Head of caudate nucleus (tissue), 42 donors: ENCODE measurements at regions not wholly inside any gene's neighbourhood (a gene's known extent, or its start where the extent isn't known, plus 50 kb on each side); places are given as distances from the start of the nearest gene placed in this dataset.

ENCODE experiments used
- DNase-seq, 42 donors: peaks; one replicate each; pipeline versions ENCODE4 v3.0.0 to v3.0.0-alpha.2; 2020 to 2021; ENCODE audit warnings: mixed read lengths in 7 of 42
- intact Hi-C: fragments of 100-400 bp; cut with DNase I; formaldehyde crosslinking; loops from one replicate; pipeline ENCODE4 v1.15.0; 2022

GRCh38 chr2:120598416-120598815 is 137.3 kb upstream of the GLI2 start:
- intact Hi-C loops = loop anchor here (10.0 kb wide), 1 partner anchor 56 kb away; no protein-coding TSS in a partner anchor
- no peak for DNase-seq

- no peak for DNase-seq
- intact Hi-C loops = loop anchor here (10.0 kb wide), 1 partner anchor 56 kb away; no protein-coding TSS in a partner anchor
These were observed 136.6 kb upstream of the GLI2 start for GRCh38 chr2:120599072-120599471.

- intact Hi-C loops = loop anchor here (10.0 kb wide), 1 partner anchor 55 kb away; no protein-coding TSS in a partner anchor
These were observed 136.0 kb upstream of the GLI2 start for GRCh38 chr2:120599656-120600055.

GRCh38 chr2:120600335-120600734 is 135.3 kb upstream of the GLI2 start:
- intact Hi-C loops = no loop called here
- no peak for DNase-seq

More at GRCh38 chr2:120599656-120600055, 136.0 kb upstream of the GLI2 start:
- DNase-seq = no peak

GRCh38 chr2:120600786-120601185 is 134.9 kb upstream of the GLI2 start:
- DNase-seq = no peak
- intact Hi-C loops = no loop called here

DNA sequence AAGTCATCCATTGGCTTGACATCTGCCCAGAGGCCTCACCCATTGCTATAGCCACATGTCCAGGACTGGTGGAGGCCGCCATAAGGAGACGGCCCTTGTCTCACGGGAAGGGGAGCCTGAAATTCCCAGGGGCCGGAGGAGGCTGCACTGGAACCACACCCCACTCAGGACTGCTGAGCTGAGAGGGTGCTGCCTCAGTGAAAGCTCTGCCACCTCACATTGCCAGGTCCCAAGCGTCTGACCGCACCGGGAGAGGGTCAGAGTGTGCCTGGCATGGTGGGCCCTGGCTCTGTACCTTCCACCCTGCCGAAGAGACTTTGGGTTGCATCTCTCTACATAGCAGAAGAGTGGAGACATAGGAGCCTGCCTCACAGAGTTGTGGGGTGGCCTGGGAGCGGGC is 134.1 kb upstream of the GLI2 start:
- no peak for DNase-seq
- intact Hi-C loops = no loop called here

GRCh38 chr2:120602251-120602650 is 133.4 kb upstream of the GLI2 start:
- intact Hi-C loops = no loop called here
- no peak for DNase-seq

DNA sequence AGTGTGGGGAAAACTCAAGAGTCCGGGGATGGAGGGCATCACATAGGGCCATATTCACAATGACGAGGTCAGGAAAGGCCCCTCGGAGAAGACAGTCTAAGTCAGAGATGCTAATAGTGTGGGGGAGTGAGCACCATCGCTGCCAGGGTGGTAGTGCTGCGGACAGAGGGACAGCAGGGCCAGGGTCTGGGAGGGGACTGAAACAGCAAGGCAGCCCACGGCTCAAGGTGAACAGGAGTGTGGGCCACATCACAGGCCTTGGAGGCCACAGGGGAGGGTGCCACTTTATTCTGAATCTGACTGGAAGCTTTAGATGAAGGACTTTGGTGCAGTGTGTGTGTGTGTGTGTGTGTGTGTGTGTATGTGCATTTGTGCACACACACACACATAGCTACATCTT is 130.9 kb upstream of the GLI2 start:
- DNase-seq = no peak
- intact Hi-C loops = no loop called here

- DNase-seq = no peak
- intact Hi-C loops = no loop called here
These were observed 130.3 kb upstream of the GLI2 start for GRCh38 chr2:120605231-120605935.

DNA sequence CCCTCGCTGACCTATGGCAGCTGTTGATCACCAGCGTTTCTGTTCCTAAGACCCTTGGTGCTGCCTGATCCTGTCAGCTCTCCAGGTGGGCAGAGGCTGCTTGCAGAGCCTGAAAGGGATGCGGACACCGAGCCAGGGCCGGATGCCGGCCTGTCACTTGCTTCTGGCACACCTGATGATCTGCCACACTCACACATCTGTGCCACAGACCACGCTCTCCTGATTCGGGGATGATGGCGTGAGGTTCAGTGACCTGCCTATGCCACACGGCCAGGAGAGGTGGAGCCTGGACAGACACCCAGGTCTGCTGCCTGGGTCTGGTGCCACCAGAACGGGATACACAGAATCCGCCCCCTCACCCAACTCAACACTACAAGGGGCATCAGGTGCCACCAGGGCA is 129.4 kb upstream of the GLI2 start:
- DNase-seq = no peak
- intact Hi-C loops = no loop called here

DNA sequence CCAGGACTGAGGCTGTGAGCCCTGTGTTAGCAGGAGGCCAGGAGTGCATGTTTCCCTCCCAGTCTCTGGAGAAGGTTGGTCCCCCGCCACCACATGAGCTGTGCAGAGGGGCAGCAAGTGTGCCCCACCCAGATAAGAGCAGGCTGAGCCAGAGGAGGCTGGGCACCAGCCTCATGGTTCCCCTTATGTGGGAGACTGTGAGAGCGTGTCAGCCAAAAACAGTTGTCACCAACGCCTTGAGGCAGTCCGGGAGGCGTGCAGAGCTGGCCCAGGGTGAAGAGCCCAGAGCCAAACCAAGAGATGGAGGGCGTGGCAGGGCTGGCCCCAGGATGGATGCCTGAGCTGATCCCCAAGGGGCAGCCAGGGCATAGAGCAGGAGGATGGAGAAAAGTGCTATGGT is 128.7 kb upstream of the GLI2 start:
- intact Hi-C loops = no loop called here
- no peak for DNase-seq

- intact Hi-C loops = no loop called here
These were observed 128.2 kb upstream of the GLI2 start for GRCh38 chr2:120607506-120607905.

DNA sequence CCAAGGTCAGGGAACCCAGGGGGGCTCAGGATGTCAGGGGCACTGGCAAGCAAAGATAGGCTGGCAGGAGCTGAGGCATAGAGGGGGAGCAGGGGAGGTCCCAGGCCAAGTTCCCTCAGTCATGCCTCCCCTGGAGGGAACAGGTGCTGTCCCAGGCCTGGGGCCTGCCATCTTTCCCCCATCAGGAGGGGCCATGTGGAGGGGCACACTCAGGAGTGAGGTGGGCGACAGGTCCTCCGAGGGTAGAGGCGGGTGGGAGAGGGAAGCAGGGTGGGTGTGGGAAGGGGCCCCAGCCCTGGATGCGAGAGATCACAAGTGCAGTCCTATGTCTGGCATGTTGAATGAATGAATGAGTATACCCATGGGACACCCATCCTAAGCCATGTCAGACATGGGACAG is 127.7 kb upstream of the GLI2 start:
- DNase-seq = no peak
- intact Hi-C loops = no loop called here

More at GRCh38 chr2:120607506-120607905, 128.2 kb upstream of the GLI2 start:
- DNase-seq = no peak

DNA sequence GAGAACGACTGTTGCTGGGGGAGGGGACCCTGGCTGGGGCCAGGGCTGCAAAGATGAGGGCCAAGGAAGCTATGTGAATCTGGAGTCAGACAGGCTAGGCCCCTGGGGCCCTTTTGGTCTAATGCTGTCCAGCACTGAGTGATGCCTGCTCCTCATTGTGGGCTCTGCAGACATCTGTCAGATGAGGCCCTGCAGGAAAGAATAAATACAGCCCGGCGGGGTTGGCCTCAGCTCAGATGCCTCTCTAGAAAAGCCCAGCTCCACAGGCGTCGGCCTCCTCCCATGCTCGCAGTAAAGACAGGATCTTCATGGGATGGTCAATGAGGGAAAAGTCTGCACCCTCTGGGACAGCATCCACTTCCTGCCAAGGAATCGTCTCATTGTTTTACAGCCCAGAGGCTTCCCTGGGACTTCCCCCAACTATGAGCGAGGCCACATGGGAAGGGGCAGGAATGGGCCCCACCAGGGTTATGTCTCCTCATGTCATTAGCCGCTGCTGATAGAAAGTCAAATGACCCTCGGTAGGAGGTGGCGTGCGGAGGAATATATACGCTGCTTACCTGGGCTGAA is 125.8 kb upstream of the GLI2 start:
- DNase-seq = no peak
- intact Hi-C loops = no loop called here

DNA sequence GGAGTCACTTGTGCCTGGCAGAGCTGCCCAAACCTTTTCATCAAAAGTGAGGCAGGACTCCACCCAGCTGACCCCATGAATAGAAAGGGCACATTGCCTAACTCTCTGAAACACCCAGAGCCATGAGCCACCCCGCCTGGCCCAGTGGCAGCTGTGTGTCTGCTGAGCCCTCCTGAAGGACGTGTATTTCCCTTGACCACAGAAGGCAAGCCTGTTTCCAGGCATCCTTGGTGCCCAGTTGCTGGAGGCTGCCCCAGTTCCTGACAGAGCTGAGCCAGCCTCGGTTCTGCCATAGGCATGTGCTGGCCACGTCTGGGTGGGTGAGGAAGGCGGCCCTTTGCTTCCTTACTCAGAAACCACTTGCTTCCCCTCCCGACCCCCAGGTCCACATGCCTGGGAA is 124.7 kb upstream of the GLI2 start:
- intact Hi-C loops = no loop called here
- DNase-seq = no peak

- intact Hi-C loops = no loop called here
- no peak for DNase-seq
These were observed 123.7 kb upstream of the GLI2 start for GRCh38 chr2:120611961-120612360.

GRCh38 chr2:120612471-120612870 is 123.2 kb upstream of the GLI2 start:
- no peak for DNase-seq
- intact Hi-C loops = no loop called here

GRCh38 chr2:120612931-120613330 is 122.7 kb upstream of the GLI2 start:
- intact Hi-C loops = no loop called here
- DNase-seq = no peak

- DNase-seq = peak in 1 of 42 donors; percentile 21
- intact Hi-C loops = no loop called here
These were observed 121.7 kb upstream of the GLI2 start for GRCh38 chr2:120613742-120614571.

- intact Hi-C loops = no loop called here
- no peak for DNase-seq
These were observed 120.8 kb upstream of the GLI2 start for GRCh38 chr2:120614901-120615300.
